Neural progenitor cell (in vitro differentiated cells): ENCODE measurements at regions not wholly inside any gene's neighbourhood (a gene's known extent, or its start where the extent isn't known, plus 50 kb on each side); places are given as distances from the start of the nearest gene placed in this dataset.

Experiments
- DNase-seq: peaks from one replicate; pipeline ENCODE4 v3.0.0-alpha.2; 2016; ENCODE audit warnings: low spot score
- H2AFZ ChIP-seq: fragments of 200-600 bp; sonication (generic); replicated peaks from 2 replicates; pipeline ENCODE4 v1.6.1; 2016; ENCODE audit warnings: antibody characterized with exemption
- H3F3A ChIP-seq: fragments of 200-600 bp; sonication (generic); 2 replicates; pipeline ENCODE4 v1.6.1; 2016; ENCODE audit warnings: antibody characterized with exemption, low read depth
- H3K27ac ChIP-seq: fragments of 200-600 bp; sonication (generic); 2 replicates; pipeline ENCODE4 v1.5.1; 2016; ENCODE audit warnings: mild to moderate bottlenecking
- H3K27me3 ChIP-seq: fragments of 200-600 bp; sonication (generic); 2 replicates; pipeline ENCODE4 v1.6.1; 2016; ENCODE audit warnings: mild to moderate bottlenecking, moderate library complexity
- H3K36me3 ChIP-seq: fragments of 200-600 bp; sonication (generic); 2 replicates; pipeline ENCODE4 v1.5.1; 2016
- H3K4me1 ChIP-seq: fragments of 200-600 bp; sonication (generic); 2 replicates; pipeline ENCODE4 v1.6.1; 2016; ENCODE audit warnings: mixed run types
- H3K4me2 ChIP-seq: fragments of 200-600 bp; sonication (generic); 2 replicates; pipeline ENCODE4 v1.6.1; 2016
- H3K4me3 ChIP-seq: fragments of 200-600 bp; sonication (generic); 2 replicates; pipeline ENCODE4 v1.5.1; 2016
- H3K79me2 ChIP-seq: fragments of 200-600 bp; sonication (generic); 2 replicates; pipeline ENCODE4 v1.6.1; 2016; ENCODE audit warnings: low read depth
- H3K9ac ChIP-seq: fragments of 200-600 bp; sonication (generic); 2 replicates; pipeline ENCODE4 v1.6.1; 2016
- H3K9me3 ChIP-seq: fragments of 200-600 bp; sonication (generic); 2 replicates; pipeline ENCODE4 v1.5.1; 2016; ENCODE audit warnings: low read depth
- H4K20me1 ChIP-seq: fragments of 200-600 bp; sonication (generic); 2 replicates; pipeline ENCODE4 v1.6.1; 2016; ENCODE audit warnings: low read depth
- H3K27ac Mint-ChIP-seq: 3 replicates; pipeline ENCODE4 v1.8.0; 2021; ENCODE audit warnings: mixed read lengths
- H3K27me3 Mint-ChIP-seq: 2 replicates; pipeline ENCODE4 v1.8.0; 2022; ENCODE audit warnings: low read depth, mild to moderate bottlenecking, inconsistent platforms, moderate library complexity, mixed read lengths; ENCODE audit not compliant: insufficient read depth
- H3K36me3 Mint-ChIP-seq: 3 replicates; pipeline ENCODE4 v1.8.0; 2021; ENCODE audit warnings: mixed read lengths
- H3K4me1 Mint-ChIP-seq: 3 replicates; pipeline ENCODE4 v1.8.0; 2021; ENCODE audit warnings: mixed read lengths
- H3K4me3 Mint-ChIP-seq: 3 replicates; pipeline ENCODE4 v1.8.0; 2021; ENCODE audit warnings: mild to moderate bottlenecking, moderate library complexity, mixed read lengths
- H3K9me3 Mint-ChIP-seq: 3 replicates; pipeline ENCODE4 v1.8.0; 2020; ENCODE audit warnings: mixed read lengths
- CTCF ChIP-seq: fragments of 200-600 bp; sonication (generic); IDR thresholded peaks from 2 replicates; pipeline ENCODE4 v1.5.1; 2017; ENCODE audit warnings: antibody characterized with exemption, mild to moderate bottlenecking
- EZH2 ChIP-seq: fragments of 200-600 bp; sonication (generic); IDR thresholded peaks from 2 replicates; pipeline ENCODE4 v1.6.1; 2017; ENCODE audit warnings: antibody characterized with exemption, mild to moderate bottlenecking, moderate library complexity
- EZH2phosphoT487 ChIP-seq: fragments of 200-600 bp; sonication (generic); IDR thresholded peaks from 2 replicates; pipeline ENCODE4 v1.6.1; 2017; ENCODE audit warnings: antibody characterized with exemption

GRCh38 chr5:148938522-148938882 lies 112.1 kb downstream of the ADRB2 start:
- H3K27ac Mint-ChIP-seq, result no peak overlapping the region
- Histone ChIP-seq H3K4me3 (no peak overlapping the region), H3K4me1 (peaks cover 11% of the 10 kb centered on the region), H3K9me3 (no peaks in the 10 kb centered on the region), H3K4me2 (no peak overlapping the region), H3K36me3 (no peaks in the 10 kb centered on the region), H2AFZ (no peak overlapping the region), H4K20me1 (no peaks in the 10 kb centered on the region), H3K27ac (no peak overlapping the region), H3K79me2 (no peaks in the 10 kb centered on the region), H3K9ac (no peak overlapping the region), H3F3A (no peaks in the 10 kb centered on the region), H3K27me3 (no peaks in the 10 kb centered on the region)
- DNase-seq, result no peak
- no peaks in the 10 kb centered on the region for H3K36me3 Mint-ChIP-seq
- TF ChIP-seq CTCF (no peak), EZH2phosphoT487 (no peak), EZH2 (no peak)
- H3K4me1 Mint-ChIP-seq, result peaks cover 5% of the 10 kb centered on the region
- peaks cover 2% of the 10 kb centered on the region for H3K9me3 Mint-ChIP-seq
- H3K4me3 Mint-ChIP-seq, result no peak overlapping the region
- H3K27me3 Mint-ChIP-seq, result no peaks in the 10 kb centered on the region

- no peaks in the 10 kb centered on the region for H3K79me2 ChIP-seq
- H3F3A ChIP-seq, result no peaks in the 10 kb centered on the region
- no peak overlapping the region for H3K9ac ChIP-seq
- H3K4me2 ChIP-seq, result no peak overlapping the region
- H3K27me3 ChIP-seq, result no peaks in the 10 kb centered on the region
- H3K36me3 ChIP-seq, result no peaks in the 10 kb centered on the region
- no peaks in the 10 kb centered on the region for H3K9me3 ChIP-seq
- no peak overlapping the region for H2AFZ ChIP-seq
- peaks cover 2% of the 10 kb centered on the region for H3K9me3 Mint-ChIP-seq
- no peak overlapping the region for H3K4me3 ChIP-seq
- no peak overlapping the region for H3K27ac ChIP-seq
- no peaks in the 10 kb centered on the region for H3K36me3 Mint-ChIP-seq
- H3K4me1 Mint-ChIP-seq, result peaks cover 5% of the 10 kb centered on the region
- no peak overlapping the region for H3K4me3 Mint-ChIP-seq
- TF ChIP-seq EZH2, result no peak
- no peak for TF ChIP-seq CTCF
- no peak for TF ChIP-seq EZH2phosphoT487
- no peak overlapping the region for H3K27ac Mint-ChIP-seq
- H3K27me3 Mint-ChIP-seq, result peaks cover under 1% of the 10 kb centered on the region
- no peak for DNase-seq
- peaks cover 11% of the 10 kb centered on the region for H3K4me1 ChIP-seq
- H4K20me1 ChIP-seq, result no peaks in the 10 kb centered on the region
Measured at GRCh38 chr5:148939676-148940075, 113.3 kb downstream of the ADRB2 start.

- H3K27ac Mint-ChIP-seq, result no peak overlapping the region
- peaks cover 5% of the 10 kb centered on the region for H3K4me1 Mint-ChIP-seq
- peaks cover 2% of the 10 kb centered on the region for H3K9me3 Mint-ChIP-seq
- H3K4me3 Mint-ChIP-seq, result no peak overlapping the region
- TF ChIP-seq EZH2 (no peak), CTCF (no peak), EZH2phosphoT487 (no peak)
- Histone ChIP-seq H3K79me2 (no peaks in the 10 kb centered on the region), H2AFZ (no peak overlapping the region), H3K4me3 (no peak overlapping the region), H3K9ac (no peak overlapping the region), H4K20me1 (no peaks in the 10 kb centered on the region), H3K9me3 (no peaks in the 10 kb centered on the region), H3K4me1 (peaks cover 11% of the 10 kb centered on the region), H3F3A (no peaks in the 10 kb centered on the region), H3K27ac (no peak overlapping the region), H3K36me3 (no peaks in the 10 kb centered on the region), H3K27me3 (no peaks in the 10 kb centered on the region), H3K4me2 (no peak overlapping the region)
- DNase-seq, result no peak
- peaks cover 2% of the 10 kb centered on the region for H3K27me3 Mint-ChIP-seq
- no peaks in the 10 kb centered on the region for H3K36me3 Mint-ChIP-seq
Measured at GRCh38 chr5:148941810-148942209, 115.4 kb downstream of the ADRB2 start.
